ENCODE measurements at regions not wholly inside any gene's neighbourhood (a gene's known extent, or its start where the extent isn't known, plus 50 kb on each side); places are given as distances from the start of the nearest gene placed in this dataset.

DNA sequence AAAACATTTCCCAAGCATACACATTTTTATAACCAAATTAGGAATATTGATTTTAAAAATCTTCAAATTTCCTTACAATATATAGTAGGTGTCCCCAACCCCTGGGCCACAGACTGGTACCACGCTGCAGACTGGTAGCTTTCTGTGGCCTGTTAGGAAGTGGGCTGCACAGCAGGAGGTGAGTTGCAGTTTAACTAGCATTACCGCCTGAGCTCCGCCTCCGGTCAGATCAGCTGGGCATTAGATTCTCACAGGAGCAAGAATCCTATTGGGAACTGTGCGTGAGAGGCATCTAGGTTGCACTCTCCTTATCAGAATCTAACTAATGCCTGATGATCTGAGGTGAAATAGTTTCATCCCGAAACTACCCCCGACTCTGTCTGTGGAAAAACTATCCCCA is 62.1 kb downstream of the ZWINT start:
- Mint-ChIP-seq H3K27ac (no peak overlapping the region), H3K27me3 (no peaks in the 10 kb centered on the region), H3K4me1 (no peaks in the 10 kb centered on the region), H3K4me3 (no peak overlapping the region), H3K36me3 (ENCODE audit: low read depth) (no peaks in the 10 kb centered on the region), H3K9me3 (no peaks in the 10 kb centered on the region)
- intact Hi-C loops (cut with micrococcal nuclease): no loop called here
- ATAC-seq (ENCODE audit: low read depth) (no peak), DNase-seq (no peak)
- POLR2A ChIA-PET: no interaction called here
- TF ChIP-seq CTCF (IDR thresholded peaks at IDR 0.05): no peak
- CTCF ChIA-PET: no interaction called here

GRCh38 chr10:56296618-56297017 is 64.4 kb downstream of the ZWINT start:
- ATAC-seq (ENCODE audit: low read depth) (no peak), DNase-seq (no peak)
- TF ChIP-seq CTCF (IDR thresholded peaks at IDR 0.05): no peak
- H3K36me3 Mint-ChIP-seq (ENCODE audit: low read depth): no peaks in the 10 kb centered on the region
- H3K4me1 Mint-ChIP-seq: no peaks in the 10 kb centered on the region
- no peaks in the 10 kb centered on the region for H3K27me3 Mint-ChIP-seq
- H3K27ac Mint-ChIP-seq: no peak overlapping the region
- peaks cover 3% of the 10 kb centered on the region for H3K9me3 Mint-ChIP-seq
- no peak overlapping the region for H3K4me3 Mint-ChIP-seq
- ChIA-PET POLR2A (no interaction called here), CTCF (no interaction called here)
- intact Hi-C loops (cut with micrococcal nuclease): no loop called here

DNA sequence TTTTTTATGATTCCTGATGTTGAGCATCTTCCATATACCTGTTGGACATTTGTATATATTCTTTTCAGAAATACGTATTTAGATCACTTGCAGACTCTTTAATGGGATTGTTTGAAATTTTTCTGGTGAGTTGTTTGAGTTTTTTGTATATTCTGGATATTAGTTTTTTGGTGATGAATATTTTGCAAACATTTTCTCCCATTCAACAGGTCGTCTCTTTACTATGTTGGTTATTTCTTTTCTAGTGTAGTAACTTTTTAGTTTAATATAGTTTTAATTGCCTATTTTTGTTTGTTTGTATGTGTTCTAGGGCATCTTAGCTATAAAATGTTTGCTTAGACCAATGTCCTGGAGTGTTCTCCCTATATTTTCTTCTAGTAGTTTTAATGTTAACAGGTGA is 72.7 kb downstream of the ZWINT start:
- ATAC-seq (ENCODE audit: low read depth): no peak
- ChIA-PET POLR2A (no interaction called here), CTCF (no interaction called here)
- no peak overlapping the region for H3K4me3 Mint-ChIP-seq
- peaks cover 9% of the 10 kb centered on the region for H3K9me3 Mint-ChIP-seq
- H3K36me3 Mint-ChIP-seq (ENCODE audit: low read depth): no peaks in the 10 kb centered on the region
- DNase-seq: no peak
- no peaks in the 10 kb centered on the region for H3K27me3 Mint-ChIP-seq
- no peak overlapping the region for H3K27ac Mint-ChIP-seq
- TF ChIP-seq CTCF (IDR thresholded peaks at IDR 0.05): no peak
- no peaks in the 10 kb centered on the region for H3K4me1 Mint-ChIP-seq
- intact Hi-C loops (cut with micrococcal nuclease): no loop called here

GRCh38 chr10:56286096-56286495 is 75.0 kb downstream of the ZWINT start:
- TF ChIP-seq CTCF (IDR thresholded peaks at IDR 0.05): no peak
- CTCF ChIA-PET: no interaction called here
- H3K36me3 Mint-ChIP-seq (ENCODE audit: low read depth): no peaks in the 10 kb centered on the region
- no peaks in the 10 kb centered on the region for H3K27me3 Mint-ChIP-seq
- no peaks in the 10 kb centered on the region for H3K4me1 Mint-ChIP-seq
- ATAC-seq (ENCODE audit: low read depth): no peak
- H3K27ac Mint-ChIP-seq: no peak overlapping the region
- intact Hi-C loops (cut with micrococcal nuclease): no loop called here
- POLR2A ChIA-PET: no interaction called here
- H3K9me3 Mint-ChIP-seq: peaks cover 4% of the 10 kb centered on the region
- no peak for DNase-seq
- no peak overlapping the region for H3K4me3 Mint-ChIP-seq

- Mint-ChIP-seq H3K27ac (no peak overlapping the region), H3K4me3 (no peak overlapping the region), H3K4me1 (no peaks in the 10 kb centered on the region), H3K36me3 (ENCODE audit: low read depth) (no peaks in the 10 kb centered on the region), H3K9me3 (no peaks in the 10 kb centered on the region), H3K27me3 (no peaks in the 10 kb centered on the region)
- DNase-seq: no peak
- intact Hi-C loops (cut with micrococcal nuclease): no loop called here
- no peak for TF ChIP-seq CTCF (IDR thresholded peaks at IDR 0.05)
- ATAC-seq (ENCODE audit: low read depth): no peak
- POLR2A ChIA-PET: no interaction called here
- CTCF ChIA-PET: no interaction called here
Observed at GRCh38 chr10:56279270-56279669, 81.8 kb downstream of the ZWINT start.

Measured in activated B cell treated with CpG ODN at 0.5 μM for 24 hours (primary cell).